VCaP (cell line): ENCODE measurements at regions not wholly inside any gene's neighbourhood (a gene's known extent, or its start where the extent isn't known, plus 50 kb on each side); places are given as distances from the start of the nearest gene placed in this dataset.

Experiments used
- H3K27ac ChIP-seq: fragments of 450-650 bp; 2 replicates; pipeline ENCODE4 v1.5.1; 2017
- TF ChIP-seq, protein P1 (sequence below): fragments of 450-650 bp; conservative IDR thresholded peaks from 2 replicates; pipeline ENCODE4 v1.5.1; 2017; ENCODE audit warnings: mild to moderate bottlenecking, moderate library complexity

DNA sequence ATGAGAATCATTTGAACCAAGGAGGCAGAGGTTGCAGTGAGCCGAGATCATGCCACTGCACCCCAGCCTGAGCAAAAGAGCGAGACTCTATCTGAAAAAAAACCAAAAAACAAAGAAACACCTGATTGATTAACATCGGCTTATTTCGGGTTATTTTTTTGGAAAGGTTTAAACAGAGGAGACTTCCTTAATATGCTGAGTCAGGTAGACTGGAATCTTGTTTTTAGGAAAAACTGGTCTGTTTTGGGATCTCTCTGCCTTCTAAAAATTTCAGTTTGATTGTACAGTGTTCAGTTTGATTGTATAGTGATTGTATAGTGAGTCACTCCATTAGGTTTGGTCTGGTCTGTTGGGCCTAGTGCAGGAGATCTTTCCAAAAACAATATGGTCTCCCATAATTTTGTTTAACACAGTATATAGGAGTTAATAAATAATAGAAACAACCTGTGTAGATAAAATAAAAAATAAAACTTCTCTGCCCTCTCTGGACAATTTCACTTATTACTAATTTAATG lies 196.3 kb upstream of the CHRM3 start:
- TF ChIP-seq, protein P1, sequence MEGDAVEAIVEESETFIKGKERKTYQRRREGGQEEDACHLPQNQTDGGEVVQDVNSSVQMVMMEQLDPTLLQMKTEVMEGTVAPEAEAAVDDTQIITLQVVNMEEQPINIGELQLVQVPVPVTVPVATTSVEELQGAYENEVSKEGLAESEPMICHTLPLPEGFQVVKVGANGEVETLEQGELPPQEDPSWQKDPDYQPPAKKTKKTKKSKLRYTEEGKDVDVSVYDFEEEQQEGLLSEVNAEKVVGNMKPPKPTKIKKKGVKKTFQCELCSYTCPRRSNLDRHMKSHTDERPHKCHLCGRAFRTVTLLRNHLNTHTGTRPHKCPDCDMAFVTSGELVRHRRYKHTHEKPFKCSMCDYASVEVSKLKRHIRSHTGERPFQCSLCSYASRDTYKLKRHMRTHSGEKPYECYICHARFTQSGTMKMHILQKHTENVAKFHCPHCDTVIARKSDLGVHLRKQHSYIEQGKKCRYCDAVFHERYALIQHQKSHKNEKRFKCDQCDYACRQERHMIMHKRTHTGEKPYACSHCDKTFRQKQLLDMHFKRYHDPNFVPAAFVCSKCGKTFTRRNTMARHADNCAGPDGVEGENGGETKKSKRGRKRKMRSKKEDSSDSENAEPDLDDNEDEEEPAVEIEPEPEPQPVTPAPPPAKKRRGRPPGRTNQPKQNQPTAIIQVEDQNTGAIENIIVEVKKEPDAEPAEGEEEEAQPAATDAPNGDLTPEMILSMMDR: no peak
- H3K27ac ChIP-seq: no peak overlapping the region

DNA sequence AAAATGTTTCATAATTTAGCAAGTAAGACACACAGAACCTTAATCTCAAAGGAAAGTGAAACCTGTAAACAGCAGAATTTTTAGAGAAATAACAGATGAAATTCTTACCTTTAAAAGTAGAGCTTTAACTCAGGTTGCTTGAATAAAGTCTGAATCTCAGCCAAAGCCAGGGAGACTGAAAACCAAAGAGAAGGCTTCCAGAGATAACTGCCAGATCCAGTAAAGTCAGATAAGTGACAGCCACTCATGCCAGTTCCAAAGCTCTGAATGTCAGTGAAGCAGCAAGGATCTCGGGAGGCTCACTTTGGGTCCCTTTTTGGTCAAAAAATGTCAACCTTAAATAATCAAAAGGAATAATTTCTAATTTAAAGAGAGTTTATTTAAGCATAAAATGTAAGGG lies 199.9 kb upstream of the CHRM3 start:
- TF ChIP-seq, protein P1: no peak
- no peak overlapping the region for H3K27ac ChIP-seq

DNA sequence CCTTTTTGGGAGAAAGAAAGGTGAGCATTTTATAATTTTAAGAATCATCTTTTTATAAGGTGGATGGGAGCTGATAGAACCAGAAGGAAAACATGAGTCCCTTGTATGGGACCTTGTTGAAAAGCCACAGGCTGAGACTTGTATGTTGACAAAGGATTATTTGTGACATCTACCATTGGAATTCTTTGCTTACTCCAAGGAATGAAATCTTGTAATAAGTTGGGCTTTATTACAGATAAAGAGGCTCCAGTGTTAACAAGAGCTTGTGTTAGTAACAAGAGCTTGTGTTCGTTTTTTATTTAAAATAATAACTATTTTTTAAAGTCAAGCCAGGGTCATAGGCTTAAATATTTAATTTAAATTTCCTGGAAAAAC lies 201.1 kb upstream of the CHRM3 start:
- H3K27ac ChIP-seq: no peak overlapping the region
- TF ChIP-seq, protein P1: no peak

- no peak overlapping the region for H3K27ac ChIP-seq
- TF ChIP-seq, protein P1: no peak
These were observed 201.7 kb upstream of the CHRM3 start for GRCh38 chr1:239184561-239185244.

DNA sequence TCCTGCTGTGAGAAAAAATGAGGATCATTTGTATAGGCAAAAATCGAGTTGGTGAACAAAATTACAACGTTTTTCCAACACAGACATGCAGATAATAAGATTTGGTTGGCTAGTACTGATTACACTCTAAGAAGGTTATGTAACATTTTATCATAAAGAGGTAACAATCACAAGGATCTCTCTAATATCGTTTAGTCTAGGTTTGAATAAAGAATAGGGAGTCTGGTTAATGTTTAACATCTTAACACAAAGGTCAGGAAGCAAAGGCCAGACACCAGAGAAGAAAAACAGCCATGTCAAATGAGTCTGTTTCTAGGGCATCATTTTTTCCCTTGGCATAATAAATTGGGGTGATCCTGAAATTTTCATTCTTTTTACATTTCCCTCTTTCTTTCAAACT lies 207.4 kb upstream of the CHRM3 start:
- no peak overlapping the region for H3K27ac ChIP-seq
- TF ChIP-seq, protein P1: no peak

GRCh38 chr1:239174880-239175279 lies 211.5 kb upstream of the CHRM3 start:
- TF ChIP-seq, protein P1: no peak
- no peak overlapping the region for H3K27ac ChIP-seq

DNA sequence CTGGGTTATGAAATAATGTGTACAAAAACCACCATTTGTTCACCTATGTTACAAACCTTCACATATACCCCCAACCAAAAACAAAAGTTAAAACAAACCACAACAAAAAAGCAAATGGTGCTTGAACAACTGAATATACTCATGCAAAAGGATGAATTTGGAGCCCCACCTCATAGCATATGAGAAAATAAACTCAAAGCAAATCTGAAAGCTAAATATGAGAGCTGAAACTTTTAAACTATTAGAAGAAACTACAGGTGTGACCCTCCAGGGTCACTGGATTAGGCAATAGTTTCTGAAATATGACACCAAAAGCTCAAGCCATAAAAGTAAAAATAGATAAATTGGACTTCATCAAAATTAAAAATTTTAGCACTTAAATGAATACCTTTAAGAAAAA lies 215.5 kb upstream of the CHRM3 start:
- H3K27ac ChIP-seq: no peak overlapping the region
- TF ChIP-seq, protein P1: no peak
